ENCODE measurements at regions not wholly inside any gene's neighbourhood (a gene's known extent, or its start where the extent isn't known, plus 50 kb on each side); places are given as distances from the start of the nearest gene placed in this dataset.
"Not testable (repeated sequence)": the region's sequence is repeated elsewhere in the genome, so short reads cannot be mapped to it uniquely, and the experiment has no call there.

DNA sequence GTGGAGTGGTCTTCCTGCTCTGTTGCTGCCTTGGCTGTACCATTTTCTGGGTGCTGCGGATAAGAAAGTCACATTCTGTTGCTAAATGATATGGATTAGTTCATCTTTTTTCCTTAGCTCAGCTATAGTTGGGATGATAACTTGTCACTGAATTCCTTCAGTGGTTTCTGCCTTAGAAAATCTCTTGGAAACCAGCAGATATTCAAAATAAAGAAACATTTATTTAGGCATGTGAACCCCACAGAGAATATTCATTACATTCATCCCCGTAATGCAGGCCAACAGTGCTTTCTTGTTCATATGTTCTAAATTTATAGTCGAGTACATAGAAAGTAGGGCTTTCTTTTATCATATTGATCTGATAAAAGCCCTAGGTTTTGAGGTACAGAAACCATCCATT, 151.3 kb downstream of the CYB561 start:
- ATAC-seq, result no peak
- no peak overlapping the region for H3K4me2 ChIP-seq (ENCODE audit: low read length)
- CTCF ChIA-PET, result no interaction called here

DNA sequence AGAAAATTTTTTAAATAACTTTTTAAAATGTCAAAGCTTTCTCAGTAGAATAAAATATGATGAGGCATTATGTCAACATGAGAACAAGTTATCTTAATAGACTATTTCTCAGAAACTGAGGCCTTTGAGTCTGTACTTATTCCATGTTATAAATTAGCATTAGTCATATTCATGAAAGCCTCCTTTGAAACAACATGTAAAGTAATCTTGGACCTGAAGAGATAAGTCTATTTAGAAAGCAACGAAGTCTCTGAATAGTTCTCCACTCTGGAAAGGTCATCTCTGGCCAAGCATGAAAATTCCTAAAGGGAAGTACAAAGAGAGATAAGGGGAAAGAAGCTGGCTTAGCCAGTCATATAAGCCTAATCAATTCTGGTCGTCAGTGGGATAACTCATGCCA, 150.8 kb downstream of the CYB561 start:
- H3K4me3 ChIP-seq (ENCODE audit: low read length), result no peak overlapping the region
- 0 out of 2 replicates have a peak, but pooled peaks cover 4% of the 10 kb centered on the region for H3K9me2 ChIP-seq (replicated peaks; ENCODE audit: low read length)
- intact Hi-C loops (cut with micrococcal nuclease), result no loop called here
- H3K36me3 ChIP-seq (ENCODE audit: low read depth, low read length), result peaks cover 25% of the 10 kb centered on the region
- H3K27ac ChIP-seq (ENCODE audit: low read length), result no peak overlapping the region
- peaks cover 33% of the 10 kb centered on the region for H3K4me1 ChIP-seq (ENCODE audit: insufficient read depth, low read length)
- ATAC-seq, result no peak
- no peak for TF ChIP-seq EZH2 (IDR thresholded peaks at IDR 0.05; ENCODE audit: low read length, unreplicated experiment)
- no peak for TF ChIP-seq EZH2phosphoT487 (IDR thresholded peaks at IDR 0.05; ENCODE audit: borderline replicate concordance, low read length)
- TF ChIP-seq, protein P1, sequence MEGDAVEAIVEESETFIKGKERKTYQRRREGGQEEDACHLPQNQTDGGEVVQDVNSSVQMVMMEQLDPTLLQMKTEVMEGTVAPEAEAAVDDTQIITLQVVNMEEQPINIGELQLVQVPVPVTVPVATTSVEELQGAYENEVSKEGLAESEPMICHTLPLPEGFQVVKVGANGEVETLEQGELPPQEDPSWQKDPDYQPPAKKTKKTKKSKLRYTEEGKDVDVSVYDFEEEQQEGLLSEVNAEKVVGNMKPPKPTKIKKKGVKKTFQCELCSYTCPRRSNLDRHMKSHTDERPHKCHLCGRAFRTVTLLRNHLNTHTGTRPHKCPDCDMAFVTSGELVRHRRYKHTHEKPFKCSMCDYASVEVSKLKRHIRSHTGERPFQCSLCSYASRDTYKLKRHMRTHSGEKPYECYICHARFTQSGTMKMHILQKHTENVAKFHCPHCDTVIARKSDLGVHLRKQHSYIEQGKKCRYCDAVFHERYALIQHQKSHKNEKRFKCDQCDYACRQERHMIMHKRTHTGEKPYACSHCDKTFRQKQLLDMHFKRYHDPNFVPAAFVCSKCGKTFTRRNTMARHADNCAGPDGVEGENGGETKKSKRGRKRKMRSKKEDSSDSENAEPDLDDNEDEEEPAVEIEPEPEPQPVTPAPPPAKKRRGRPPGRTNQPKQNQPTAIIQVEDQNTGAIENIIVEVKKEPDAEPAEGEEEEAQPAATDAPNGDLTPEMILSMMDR (conservative IDR thresholded peaks at IDR 0.05; ENCODE audit: low read depth, low read length), result no peak
- CTCF ChIA-PET, result no interaction called here
- peaks cover 12% of the 10 kb centered on the region for H3K9me3 ChIP-seq (ENCODE audit: low read length)
- no peak overlapping the region for H3K4me2 ChIP-seq (ENCODE audit: low read length)
- no peak for DNase-seq
- no TSS peak for BruUV-seq (replicated peaks)
- no peak overlapping the region for H3K9ac ChIP-seq (ENCODE audit: low read length)
- POLR2A ChIA-PET (ENCODE audit: unreplicated experiment), result no interaction called here
- no peaks in the 10 kb centered on the region for H4K20me1 ChIP-seq (ENCODE audit: low read length)
- no peaks in the 10 kb centered on the region for H3F3A ChIP-seq (ENCODE audit: low read length, unreplicated experiment)
- H3K27me3 ChIP-seq (ENCODE audit: low read length), result no peaks in the 10 kb centered on the region
- no peaks in the 10 kb centered on the region for H3K79me2 ChIP-seq (ENCODE audit: low read length)
- no peak overlapping the region for H2AFZ ChIP-seq (ENCODE audit: low read length)

More for the DNA sequence above, 151.3 kb downstream of the CYB561 start:
- Histone ChIP-seq H3K4me1 (ENCODE audit: insufficient read depth, low read length) (peaks cover 35% of the 10 kb centered on the region), H3K9me2 (replicated peaks; ENCODE audit: low read length) (0 out of 2 replicates have a peak, but pooled peaks cover 4% of the 10 kb centered on the region), H3K36me3 (ENCODE audit: low read depth, low read length) (peaks cover 25% of the 10 kb centered on the region), H3K27ac (ENCODE audit: low read length) (no peak overlapping the region), H3F3A (ENCODE audit: low read length, unreplicated experiment) (no peaks in the 10 kb centered on the region), H3K9ac (ENCODE audit: low read length) (no peak overlapping the region), H3K9me3 (ENCODE audit: low read length) (peaks cover 12% of the 10 kb centered on the region), H3K27me3 (ENCODE audit: low read length) (no peaks in the 10 kb centered on the region), H3K4me3 (ENCODE audit: low read length) (no peak overlapping the region), H2AFZ (ENCODE audit: low read length) (no peak overlapping the region), H4K20me1 (ENCODE audit: low read length) (no peaks in the 10 kb centered on the region), H3K79me2 (ENCODE audit: low read length) (no peaks in the 10 kb centered on the region)
- POLR2A ChIA-PET (ENCODE audit: unreplicated experiment), result no interaction called here
- TF ChIP-seq EZH2 (IDR thresholded peaks at IDR 0.05; ENCODE audit: low read length, unreplicated experiment), result no peak
- no peak for TF ChIP-seq EZH2phosphoT487 (IDR thresholded peaks at IDR 0.05; ENCODE audit: borderline replicate concordance, low read length)
- TF ChIP-seq, protein P1 (conservative IDR thresholded peaks at IDR 0.05; ENCODE audit: low read depth, low read length), result no peak
- intact Hi-C loops (cut with micrococcal nuclease), result loop anchor here (5.0 kb wide), 1 partner anchor 38 kb away; no protein-coding TSS in a partner anchor
- no peak for DNase-seq
- no TSS peak for BruUV-seq (replicated peaks)

DNA sequence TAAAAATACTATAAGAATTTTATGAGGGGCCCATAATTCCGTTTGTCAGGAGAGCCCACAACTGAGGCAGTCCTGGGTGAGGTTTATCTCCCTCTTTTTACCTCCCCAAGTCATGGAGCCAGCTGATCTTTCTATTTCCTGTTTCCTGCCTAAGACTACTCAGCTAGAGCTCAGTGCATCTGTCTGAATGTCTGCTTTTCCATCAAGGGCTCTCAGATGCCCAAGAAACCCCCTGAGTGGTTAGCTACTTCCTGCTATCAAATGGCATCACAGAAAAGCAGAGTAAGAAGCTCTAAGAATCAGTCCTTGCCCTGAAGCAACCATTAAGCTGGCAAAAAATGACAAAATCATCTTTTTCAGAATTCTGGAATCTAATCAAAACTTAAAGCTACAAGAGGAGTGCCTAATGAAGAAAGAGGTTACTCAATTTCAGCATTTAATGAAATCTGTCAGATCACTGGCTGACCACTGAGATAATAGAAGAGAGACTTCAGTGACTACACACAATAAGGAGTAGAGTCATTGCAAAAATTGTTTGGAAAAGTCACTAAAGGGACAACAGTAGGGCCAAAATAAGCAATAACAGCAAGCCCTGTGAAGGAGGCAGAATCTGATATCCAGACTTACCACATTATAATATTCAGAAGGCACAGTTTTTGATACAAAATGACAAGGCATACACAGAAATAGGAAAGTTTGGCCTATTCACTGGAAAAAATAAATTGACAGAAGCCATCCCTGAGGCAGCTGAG, 150.1 kb downstream of the CYB561 start:
- Histone ChIP-seq H3K27ac (ENCODE audit: low read length) (no peak overlapping the region), H3K4me1 (ENCODE audit: insufficient read depth, low read length) (peaks cover 26% of the 10 kb centered on the region), H3K9ac (ENCODE audit: low read length) (no peak overlapping the region), H3K4me2 (ENCODE audit: low read length) (no peak overlapping the region), H2AFZ (ENCODE audit: low read length) (no peak overlapping the region), H3K79me2 (ENCODE audit: low read length) (no peaks in the 10 kb centered on the region), H3K9me3 (ENCODE audit: low read length) (peaks cover 12% of the 10 kb centered on the region), H3F3A (ENCODE audit: low read length, unreplicated experiment) (no peaks in the 10 kb centered on the region), H3K36me3 (ENCODE audit: low read depth, low read length) (peaks cover 25% of the 10 kb centered on the region), H3K9me2 (replicated peaks; ENCODE audit: low read length) (0 out of 2 replicates have a peak, but pooled peaks cover 4% of the 10 kb centered on the region), H3K27me3 (ENCODE audit: low read length) (no peaks in the 10 kb centered on the region), H4K20me1 (ENCODE audit: low read length) (no peaks in the 10 kb centered on the region), H3K4me3 (ENCODE audit: low read length) (no peak overlapping the region)
- TF ChIP-seq, protein P1 (conservative IDR thresholded peaks at IDR 0.05; ENCODE audit: low read depth, low read length), result no peak
- TF ChIP-seq EZH2phosphoT487 (IDR thresholded peaks at IDR 0.05; ENCODE audit: borderline replicate concordance, low read length) (no peak), EZH2 (IDR thresholded peaks at IDR 0.05; ENCODE audit: low read length, unreplicated experiment) (no peak)
- POLR2A ChIA-PET (ENCODE audit: unreplicated experiment), result no interaction called here
- CTCF ChIA-PET, result no interaction called here
- ATAC-seq (no peak), DNase-seq (no peak)
- BruUV-seq (replicated peaks), result no TSS peak
- intact Hi-C loops (cut with micrococcal nuclease), result no loop called here

DNA sequence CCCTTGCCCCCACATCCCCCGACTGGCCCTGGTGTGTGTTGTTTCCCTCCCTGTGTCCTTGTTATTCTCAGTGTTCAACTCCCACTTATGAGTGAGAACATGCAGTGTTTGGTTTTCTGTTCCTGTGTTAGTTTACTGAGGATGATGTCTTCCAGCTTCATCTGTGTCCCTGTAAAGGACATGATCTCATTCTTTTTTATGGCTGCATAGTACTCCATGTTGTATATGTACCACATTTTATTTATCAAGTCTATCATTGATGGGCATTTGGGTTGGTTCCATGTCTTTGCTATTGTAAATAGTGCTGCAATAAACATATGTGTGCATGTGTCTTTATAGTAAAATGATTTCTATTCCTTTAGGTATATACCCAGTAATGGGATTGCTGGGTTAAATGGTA, 147.2 kb downstream of the CYB561 start:
- H3K9me2 ChIP-seq (replicated peaks; ENCODE audit: low read length); intact Hi-C loops (cut with micrococcal nuclease); POLR2A ChIA-PET (ENCODE audit: unreplicated experiment); BruUV-seq (replicated peaks); H3K4me1 ChIP-seq (ENCODE audit: insufficient read depth, low read length); H3K27ac ChIP-seq (ENCODE audit: low read length); H4K20me1 ChIP-seq (ENCODE audit: low read length); CTCF ChIA-PET; H3K4me2 ChIP-seq (ENCODE audit: low read length); H3K79me2 ChIP-seq (ENCODE audit: low read length); H3F3A ChIP-seq (ENCODE audit: low read length, unreplicated experiment); DNase-seq; H3K4me3 ChIP-seq (ENCODE audit: low read length); ATAC-seq; H3K9ac ChIP-seq (ENCODE audit: low read length); H2AFZ ChIP-seq (ENCODE audit: low read length); H3K27me3 ChIP-seq (ENCODE audit: low read length): not testable (repeated sequence)
- peaks cover 25% of the 10 kb centered on the region for H3K36me3 ChIP-seq (ENCODE audit: low read depth, low read length)
- peaks cover 12% of the 10 kb centered on the region for H3K9me3 ChIP-seq (ENCODE audit: low read length)

Measured in PC-3 (cell line).